PC-9 (cell line): ENCODE measurements at regions not wholly inside any gene's neighbourhood (a gene's known extent, or its start where the extent isn't known, plus 50 kb on each side); places are given as distances from the start of the nearest gene placed in this dataset.

Source experiments
- EZH2 ChIP-seq: fragments of 200-600 bp; sonication (generic); IDR thresholded peaks from 2 replicates; pipeline ENCODE4 v1.8.0; 2017; ENCODE audit warnings: antibody characterized with exemption, low read depth
- TF ChIP-seq, protein P1 (sequence below): fragments of 200-600 bp; sonication (generic); conservative IDR thresholded peaks from 2 replicates; pipeline ENCODE4 v1.6.1; 2017; ENCODE audit warnings: mixed run types, antibody characterized with exemption, mild to moderate bottlenecking, moderate library complexity

GRCh38 chr3:78052746-78053145, 1012.8 kb downstream of the ROBO2 start:
- TF ChIP-seq, protein P1, sequence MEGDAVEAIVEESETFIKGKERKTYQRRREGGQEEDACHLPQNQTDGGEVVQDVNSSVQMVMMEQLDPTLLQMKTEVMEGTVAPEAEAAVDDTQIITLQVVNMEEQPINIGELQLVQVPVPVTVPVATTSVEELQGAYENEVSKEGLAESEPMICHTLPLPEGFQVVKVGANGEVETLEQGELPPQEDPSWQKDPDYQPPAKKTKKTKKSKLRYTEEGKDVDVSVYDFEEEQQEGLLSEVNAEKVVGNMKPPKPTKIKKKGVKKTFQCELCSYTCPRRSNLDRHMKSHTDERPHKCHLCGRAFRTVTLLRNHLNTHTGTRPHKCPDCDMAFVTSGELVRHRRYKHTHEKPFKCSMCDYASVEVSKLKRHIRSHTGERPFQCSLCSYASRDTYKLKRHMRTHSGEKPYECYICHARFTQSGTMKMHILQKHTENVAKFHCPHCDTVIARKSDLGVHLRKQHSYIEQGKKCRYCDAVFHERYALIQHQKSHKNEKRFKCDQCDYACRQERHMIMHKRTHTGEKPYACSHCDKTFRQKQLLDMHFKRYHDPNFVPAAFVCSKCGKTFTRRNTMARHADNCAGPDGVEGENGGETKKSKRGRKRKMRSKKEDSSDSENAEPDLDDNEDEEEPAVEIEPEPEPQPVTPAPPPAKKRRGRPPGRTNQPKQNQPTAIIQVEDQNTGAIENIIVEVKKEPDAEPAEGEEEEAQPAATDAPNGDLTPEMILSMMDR, result no peak
- TF ChIP-seq EZH2, result no peak
